Smooth muscle cell (in vitro differentiated cells): ENCODE measurements at regions not wholly inside any gene's neighbourhood (a gene's known extent, or its start where the extent isn't known, plus 50 kb on each side); places are given as distances from the start of the nearest gene placed in this dataset.

Experiments
- DNase-seq: peaks from one replicate; lab custom pipeline; 2025; ENCODE audit not compliant: unreplicated experiment; lab: John Stamatoyannopoulos, UW
- H2AFZ ChIP-seq: fragments of 200-600 bp; sonication (generic); 2 replicates; pipeline ENCODE4 v1.6.0; 2016; ENCODE audit warnings: antibody characterized with exemption, low read depth, mild to moderate bottlenecking
- H3F3A ChIP-seq: fragments of 200-600 bp; sonication (generic); 2 replicates; pipeline ENCODE4 v1.6.0; 2017; ENCODE audit warnings: antibody characterized with exemption, low read depth
- H3K27ac ChIP-seq: fragments of 200-600 bp; sonication (generic); 2 replicates; pipeline ENCODE4 v1.5.1; 2016; ENCODE audit warnings: low read depth, mild to moderate bottlenecking
- H3K27me3 ChIP-seq: fragments of 200-600 bp; sonication (generic); 2 replicates; pipeline ENCODE4 v1.6.1; 2016; ENCODE audit warnings: low read depth, mild to moderate bottlenecking
- H3K36me3 ChIP-seq: fragments of 200-600 bp; sonication (generic); 2 replicates; pipeline ENCODE4 v1.5.1; 2016; ENCODE audit warnings: low read depth
- H3K4me1 ChIP-seq: fragments of 200-600 bp; sonication (generic); 2 replicates; pipeline ENCODE4 v1.5.1; 2016; ENCODE audit warnings: low read depth
- H3K4me2 ChIP-seq: fragments of 200-600 bp; sonication (generic); 2 replicates; pipeline ENCODE4 v1.6.0; 2016; ENCODE audit warnings: mild to moderate bottlenecking
- H3K4me3 ChIP-seq: fragments of 200-600 bp; sonication (generic); 2 replicates; pipeline ENCODE4 v1.5.1; 2016; ENCODE audit warnings: mild to moderate bottlenecking
- H3K79me2 ChIP-seq: fragments of 200-600 bp; sonication (generic); 2 replicates; pipeline ENCODE4 v1.6.0; 2016; ENCODE audit warnings: low read depth, mild to moderate bottlenecking
- H3K9ac ChIP-seq: fragments of 200-600 bp; sonication (generic); 2 replicates; pipeline ENCODE4 v1.6.0; 2016; ENCODE audit warnings: low read depth
- H3K9me3 ChIP-seq: fragments of 200-600 bp; sonication (generic); replicated peaks from 2 replicates; pipeline ENCODE4 v1.5.1; 2016; ENCODE audit warnings: low read depth
- H4K20me1 ChIP-seq: fragments of 200-600 bp; sonication (generic); 2 replicates; pipeline ENCODE4 v1.6.0; 2016; ENCODE audit warnings: low read depth
- CTCF ChIP-seq: fragments of 200-600 bp; sonication (generic); IDR thresholded peaks from 2 replicates; pipeline ENCODE4 v1.5.1; 2017; ENCODE audit warnings: borderline replicate concordance, mild to moderate bottlenecking, antibody characterized with exemption; ENCODE audit not compliant: insufficient read depth, poor library complexity, severe bottlenecking
- WGBS: methylation state at CpG from one replicate; pipeline ENCODE4 v1.1.7; 2016; ENCODE audit warnings: low lambda C conversion rate; 5-methylcytosine and 5-hydroxymethylcytosine counted together

- no peaks in the 10 kb centered on the region for H3K27me3 ChIP-seq
- no peaks in the 10 kb centered on the region for H3K9me3 ChIP-seq
- no peaks in the 10 kb centered on the region for H4K20me1 ChIP-seq
- peak; percentile 81 for TF ChIP-seq CTCF
- H3K9ac ChIP-seq: no peak overlapping the region
- H3K4me1 ChIP-seq: no peaks in the 10 kb centered on the region
- no peak overlapping the region for H3K4me2 ChIP-seq
- no peak overlapping the region for H3K27ac ChIP-seq
- H2AFZ ChIP-seq: peak overlapping the region; percentile 44
- H3F3A ChIP-seq: no peaks in the 10 kb centered on the region
- H3K36me3 ChIP-seq: no peaks in the 10 kb centered on the region
- no peaks in the 10 kb centered on the region for H3K79me2 ChIP-seq
- no peak for DNase-seq
- H3K4me3 ChIP-seq: no peak overlapping the region
These were observed 1183.2 kb upstream of the ACVR2A start for GRCh38 chr2:146661473-146662096.

- H4K20me1 ChIP-seq: no peaks in the 10 kb centered on the region
These were observed 1184.9 kb upstream of the ACVR2A start for GRCh38 chr2:146659976-146660375.

GRCh38 chr2:146652311-146652710 lies 1192.5 kb upstream of the ACVR2A start:
- H3K79me2 ChIP-seq: no peaks in the 10 kb centered on the region
- TF ChIP-seq CTCF: no peak
- no peaks in the 10 kb centered on the region for H3K9me3 ChIP-seq
- H3K4me1 ChIP-seq: no peaks in the 10 kb centered on the region
- no peak overlapping the region for H3K4me2 ChIP-seq
- no peak overlapping the region for H2AFZ ChIP-seq
- no peaks in the 10 kb centered on the region for H3K27me3 ChIP-seq
- H3K36me3 ChIP-seq: no peaks in the 10 kb centered on the region
- 16% methylated on average over 2 of the region's 2 CpGs for WGBS
- no peaks in the 10 kb centered on the region for H3F3A ChIP-seq
- no peak overlapping the region for H3K9ac ChIP-seq
- DNase-seq: no peak
- H4K20me1 ChIP-seq: no peaks in the 10 kb centered on the region
- H3K4me3 ChIP-seq: no peak overlapping the region
- H3K27ac ChIP-seq: no peak overlapping the region

More at GRCh38 chr2:146659976-146660375, 1184.9 kb upstream of the ACVR2A start:
- H3F3A ChIP-seq: no peaks in the 10 kb centered on the region
- H3K4me1 ChIP-seq: no peaks in the 10 kb centered on the region
- H3K36me3 ChIP-seq: no peaks in the 10 kb centered on the region
- no peaks in the 10 kb centered on the region for H3K9me3 ChIP-seq
- H3K4me2 ChIP-seq: no peak overlapping the region
- DNase-seq: no peak
- TF ChIP-seq CTCF: no peak
- 58% methylated on average over 1 of the region's 1 CpG for WGBS
- peak overlapping the region; percentile 4 for H2AFZ ChIP-seq
- H3K79me2 ChIP-seq: no peaks in the 10 kb centered on the region
- no peak overlapping the region for H3K27ac ChIP-seq
- H3K27me3 ChIP-seq: no peaks in the 10 kb centered on the region
- H3K9ac ChIP-seq: no peak overlapping the region
- H3K4me3 ChIP-seq: no peak overlapping the region

- no peak for TF ChIP-seq CTCF
- H3K79me2 ChIP-seq: no peaks in the 10 kb centered on the region
- no peaks in the 10 kb centered on the region for H3K4me1 ChIP-seq
- H3K27me3 ChIP-seq: no peaks in the 10 kb centered on the region
- H3K4me3 ChIP-seq: no peak overlapping the region
- no peak for DNase-seq
- no peaks in the 10 kb centered on the region for H3K36me3 ChIP-seq
- no peak overlapping the region for H3K9ac ChIP-seq
- H3K4me2 ChIP-seq: no peak overlapping the region
- no peaks in the 10 kb centered on the region for H4K20me1 ChIP-seq
- 87% methylated on average over 3 of the region's 3 CpGs for WGBS
- no peak overlapping the region for H2AFZ ChIP-seq
- no peaks in the 10 kb centered on the region for H3K9me3 ChIP-seq
- H3F3A ChIP-seq: no peaks in the 10 kb centered on the region
- no peak overlapping the region for H3K27ac ChIP-seq
These were observed 1193.5 kb upstream of the ACVR2A start for GRCh38 chr2:146651361-146651760.
